GM21737 (cell line): ENCODE measurements at regions not wholly inside any gene's neighbourhood (a gene's known extent, or its start where the extent isn't known, plus 50 kb on each side); places are given as distances from the start of the nearest gene placed in this dataset.

Experiments used
- ATAC-seq: cut with Tn5 transposase; IDR thresholded peaks from one replicate; pipeline ENCODE4 v1.9.1; 2021; ENCODE audit warnings: mild to moderate bottlenecking, moderate library complexity; ENCODE audit not compliant: unreplicated experiment

GRCh38 chr9:18331808-18332209 is 142.1 kb upstream of the ADAMTSL1 start:
- no peak for ATAC-seq

- ATAC-seq = no peak
Measured at GRCh38 chr9:18333157-18333556, 140.8 kb upstream of the ADAMTSL1 start.

- ATAC-seq = no peak
Measured at GRCh38 chr9:18335825-18336224, 138.1 kb upstream of the ADAMTSL1 start.

- ATAC-seq = no peak
Measured at GRCh38 chr9:18338042-18338441, 135.9 kb upstream of the ADAMTSL1 start.

- no peak for ATAC-seq
Measured at GRCh38 chr9:18343784-18344183, 130.2 kb upstream of the ADAMTSL1 start.

- ATAC-seq = no peak
Measured at GRCh38 chr9:18346745-18347144, 127.2 kb upstream of the ADAMTSL1 start.

GRCh38 chr9:18347386-18348082 is 126.4 kb upstream of the ADAMTSL1 start:
- no peak for ATAC-seq

- no peak for ATAC-seq
Measured at GRCh38 chr9:18348083-18348475, 125.9 kb upstream of the ADAMTSL1 start.

GRCh38 chr9:18349530-18349929 is 124.4 kb upstream of the ADAMTSL1 start:
- no peak for ATAC-seq

GRCh38 chr9:18350036-18350435 is 123.9 kb upstream of the ADAMTSL1 start:
- ATAC-seq = no peak

- no peak for ATAC-seq
Measured at GRCh38 chr9:18350995-18351595, 122.9 kb upstream of the ADAMTSL1 start.

- no peak for ATAC-seq
Measured at GRCh38 chr9:18352711-18353110, 121.2 kb upstream of the ADAMTSL1 start.

GRCh38 chr9:18353473-18353872 is 120.5 kb upstream of the ADAMTSL1 start:
- no peak for ATAC-seq

GRCh38 chr9:18357321-18357720 is 116.6 kb upstream of the ADAMTSL1 start:
- ATAC-seq = no peak

- ATAC-seq = no peak
Measured at GRCh38 chr9:18358325-18358724, 115.6 kb upstream of the ADAMTSL1 start.

GRCh38 chr9:18359335-18359734 is 114.6 kb upstream of the ADAMTSL1 start:
- no peak for ATAC-seq

- ATAC-seq = no peak
Measured at GRCh38 chr9:18360005-18360404, 113.9 kb upstream of the ADAMTSL1 start.

GRCh38 chr9:18361646-18362045 is 112.3 kb upstream of the ADAMTSL1 start:
- ATAC-seq = no peak

- no peak for ATAC-seq
Measured at GRCh38 chr9:18362166-18362565, 111.8 kb upstream of the ADAMTSL1 start.

- ATAC-seq = no peak
Measured at GRCh38 chr9:18362901-18363685, 110.9 kb upstream of the ADAMTSL1 start.

GRCh38 chr9:18365651-18366050 is 108.3 kb upstream of the ADAMTSL1 start:
- ATAC-seq = no peak

GRCh38 chr9:18366184-18366583 is 107.8 kb upstream of the ADAMTSL1 start:
- no peak for ATAC-seq
